Hepatocyte (in vitro differentiated cells): ENCODE measurements at regions not wholly inside any gene's neighbourhood (a gene's known extent, or its start where the extent isn't known, plus 50 kb on each side); places are given as distances from the start of the nearest gene placed in this dataset.

Experiments
- DNase-seq: peaks from one replicate; pipeline ENCODE4 v3.0.0-alpha.2; 2016; ENCODE audit warnings: low spot score
- H2AFZ ChIP-seq: fragments of 200-600 bp; sonication (generic); 2 replicates; pipeline ENCODE4 v1.6.0; 2016; ENCODE audit warnings: antibody characterized with exemption, mild to moderate bottlenecking
- H3K27ac ChIP-seq: fragments of 200-600 bp; sonication (generic); 2 replicates; pipeline ENCODE4 v1.5.1; 2016; ENCODE audit warnings: mild to moderate bottlenecking
- H3K27me3 ChIP-seq: fragments of 200-600 bp; sonication (generic); 2 replicates; pipeline ENCODE4 v1.6.1; 2016
- H3K36me3 ChIP-seq: fragments of 200-600 bp; sonication (generic); replicated peaks from 2 replicates; pipeline ENCODE4 v1.5.1; 2016; ENCODE audit warnings: low read depth; ENCODE audit not compliant: insufficient read depth
- H3K4me1 ChIP-seq: fragments of 200-600 bp; sonication (generic); 2 replicates; pipeline ENCODE4 v1.5.1; 2016; ENCODE audit warnings: mild to moderate bottlenecking, moderate library complexity; ENCODE audit not compliant: insufficient read depth
- H3K4me2 ChIP-seq: fragments of 200-600 bp; sonication (generic); 2 replicates; pipeline ENCODE4 v1.6.0; 2016
- H3K4me3 ChIP-seq: fragments of 200-600 bp; sonication (generic); 2 replicates; pipeline ENCODE4 v1.5.1; 2016; ENCODE audit warnings: mild to moderate bottlenecking
- H3K79me2 ChIP-seq: fragments of 200-600 bp; sonication (generic); 2 replicates; pipeline ENCODE4 v1.6.0; 2017; ENCODE audit warnings: mild to moderate bottlenecking
- H3K9me2 ChIP-seq: fragments of 200-600 bp; sonication (generic); replicated peaks from 2 replicates; pipeline ENCODE4 v1.6.0; 2017; ENCODE audit warnings: mild to moderate bottlenecking; ENCODE audit not compliant: insufficient read depth
- H3K9me3 ChIP-seq: fragments of 200-600 bp; sonication (generic); 2 replicates; pipeline ENCODE4 v1.5.1; 2016; ENCODE audit warnings: low read depth, mild to moderate bottlenecking
- H4K20me1 ChIP-seq: fragments of 200-600 bp; sonication (generic); 2 replicates; pipeline ENCODE4 v1.6.0; 2016; ENCODE audit warnings: mild to moderate bottlenecking; ENCODE audit not compliant: insufficient read depth, poor library complexity, severe bottlenecking
- CTCF ChIP-seq: fragments of 200-600 bp; sonication (generic); IDR thresholded peaks from 2 replicates; pipeline ENCODE4 v1.5.1; 2016; ENCODE audit warnings: antibody characterized with exemption, mild to moderate bottlenecking; ENCODE audit not compliant: poor library complexity
- EZH2 ChIP-seq: fragments of 200-600 bp; sonication (generic); IDR thresholded peaks from 2 replicates; pipeline ENCODE4 v1.6.1; 2016; ENCODE audit warnings: antibody characterized with exemption, mild to moderate bottlenecking, borderline replicate concordance
- EZH2phosphoT487 ChIP-seq: fragments of 200-600 bp; sonication (generic); IDR thresholded peaks from one replicate; pipeline ENCODE4 v1.6.1; 2018; ENCODE audit warnings: antibody characterized with exemption, mild to moderate bottlenecking, low read depth, moderate library complexity; ENCODE audit not compliant: unreplicated experiment, severe bottlenecking
- WGBS: methylation state at CpG from one replicate; pipeline ENCODE4 v1.1.6; 2016; ENCODE audit warnings: low lambda C conversion rate; ENCODE audit errors: missing lambda C conversion rate; 5-methylcytosine and 5-hydroxymethylcytosine counted together

- H2AFZ ChIP-seq: no peak overlapping the region
- H3K36me3 ChIP-seq: no peaks in the 10 kb centered on the region
- no peaks in the 10 kb centered on the region for H3K27me3 ChIP-seq
- TF ChIP-seq EZH2phosphoT487 (no peak), CTCF (no peak), EZH2 (no peak)
- no peaks in the 10 kb centered on the region for H3K9me3 ChIP-seq
- no peaks in the 10 kb centered on the region for H3K9me2 ChIP-seq
- no peaks in the 10 kb centered on the region for H4K20me1 ChIP-seq
- H3K4me3 ChIP-seq: no peak overlapping the region
- 84% methylated on average over 2 of the region's 2 CpGs for WGBS
- DNase-seq: no peak
- H3K4me2 ChIP-seq: no peak overlapping the region
- no peak overlapping the region for H3K27ac ChIP-seq
- no peaks in the 10 kb centered on the region for H3K79me2 ChIP-seq
- H3K4me1 ChIP-seq: no peaks in the 10 kb centered on the region
These were observed 427.5 kb downstream of the METTL15 start for GRCh38 chr11:28535677-28536076.

GRCh38 chr11:28529540-28530410 lies 421.6 kb downstream of the METTL15 start:
- TF ChIP-seq EZH2 (no peak), CTCF (peak; percentile 43), EZH2phosphoT487 (no peak)
- H3K27ac ChIP-seq: no peak overlapping the region
- H3K9me2 ChIP-seq: no peaks in the 10 kb centered on the region
- no peak overlapping the region for H3K4me2 ChIP-seq
- H3K36me3 ChIP-seq: no peaks in the 10 kb centered on the region
- H2AFZ ChIP-seq: no peak overlapping the region
- H4K20me1 ChIP-seq: no peaks in the 10 kb centered on the region
- no peaks in the 10 kb centered on the region for H3K27me3 ChIP-seq
- 51% methylated on average over 3 of the region's 3 CpGs for WGBS
- DNase-seq: peak; percentile 60
- H3K4me1 ChIP-seq: no peaks in the 10 kb centered on the region
- no peak overlapping the region for H3K4me3 ChIP-seq
- no peaks in the 10 kb centered on the region for H3K9me3 ChIP-seq
- H3K79me2 ChIP-seq: no peaks in the 10 kb centered on the region

- H3K27ac ChIP-seq: no peak overlapping the region
- no peaks in the 10 kb centered on the region for H3K9me3 ChIP-seq
- no peak overlapping the region for H3K4me3 ChIP-seq
- H3K27me3 ChIP-seq: no peaks in the 10 kb centered on the region
- H3K9me2 ChIP-seq: no peaks in the 10 kb centered on the region
- H3K4me2 ChIP-seq: no peak overlapping the region
- H3K4me1 ChIP-seq: no peaks in the 10 kb centered on the region
- no peak for TF ChIP-seq CTCF
- no peak for TF ChIP-seq EZH2
- TF ChIP-seq EZH2phosphoT487: no peak
- no peaks in the 10 kb centered on the region for H3K79me2 ChIP-seq
- 82% methylated on average over 3 of the region's 3 CpGs for WGBS
- no peaks in the 10 kb centered on the region for H3K36me3 ChIP-seq
- H2AFZ ChIP-seq: no peak overlapping the region
- no peak for DNase-seq
- no peaks in the 10 kb centered on the region for H4K20me1 ChIP-seq
These were observed 420.9 kb downstream of the METTL15 start for GRCh38 chr11:28529046-28529445.
